HG03135 (cell line): ENCODE measurements at regions not wholly inside any gene's neighbourhood (a gene's known extent, or its start where the extent isn't known, plus 50 kb on each side); places are given as distances from the start of the nearest gene placed in this dataset.
"Not testable (repeated sequence)": the region's sequence is repeated elsewhere in the genome, so short reads cannot be mapped to it uniquely, and the experiment has no call there.

Source experiments
- ATAC-seq: cut with Tn5 transposase; IDR thresholded peaks from one replicate; pipeline ENCODE4 v1.9.1; 2021; ENCODE audit warnings: mild to moderate bottlenecking, moderate library complexity; ENCODE audit not compliant: unreplicated experiment

- ATAC-seq: not testable (repeated sequence)
Observed at GRCh38 chr7:63856466-63856865, 142.2 kb upstream of the ZNF722 start.

GRCh38 chr7:63867127-63867526 lies 131.5 kb upstream of the ZNF722 start:
- no peak for ATAC-seq

- ATAC-seq: not testable (repeated sequence)
Observed at GRCh38 chr7:63874242-63874641, 124.4 kb upstream of the ZNF722 start.

DNA sequence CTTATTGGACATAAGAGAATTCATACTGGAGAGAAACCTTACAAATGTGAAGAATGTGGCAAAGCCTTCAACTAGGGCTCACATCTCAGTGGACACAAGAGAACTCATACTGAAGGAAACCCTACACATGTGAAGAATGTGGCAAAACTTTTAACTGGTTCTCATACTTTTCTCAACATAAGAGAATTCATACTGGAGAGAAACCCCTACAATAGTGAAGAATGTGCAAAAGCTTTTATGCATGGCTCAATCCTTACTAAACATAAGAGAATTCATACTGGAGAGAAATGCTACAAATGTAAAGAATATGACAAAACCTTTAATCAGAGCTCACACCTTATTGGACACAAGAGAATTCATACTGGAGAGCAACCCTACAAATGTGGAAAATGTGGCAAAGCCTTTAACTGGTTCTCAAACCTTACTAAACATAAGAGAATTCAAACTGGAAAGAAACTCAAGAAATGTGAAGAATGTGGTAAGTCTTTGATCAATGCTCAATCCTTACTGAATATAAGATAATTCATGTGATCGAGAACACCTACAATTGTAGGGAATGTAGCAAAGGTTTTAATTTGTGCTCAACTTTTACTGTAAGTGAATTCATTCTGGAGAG lies 121.8 kb upstream of the ZNF722 start:
- no peak for ATAC-seq

- ATAC-seq: no peak
Observed at GRCh38 chr7:63887031-63887430, 111.6 kb upstream of the ZNF722 start.

DNA sequence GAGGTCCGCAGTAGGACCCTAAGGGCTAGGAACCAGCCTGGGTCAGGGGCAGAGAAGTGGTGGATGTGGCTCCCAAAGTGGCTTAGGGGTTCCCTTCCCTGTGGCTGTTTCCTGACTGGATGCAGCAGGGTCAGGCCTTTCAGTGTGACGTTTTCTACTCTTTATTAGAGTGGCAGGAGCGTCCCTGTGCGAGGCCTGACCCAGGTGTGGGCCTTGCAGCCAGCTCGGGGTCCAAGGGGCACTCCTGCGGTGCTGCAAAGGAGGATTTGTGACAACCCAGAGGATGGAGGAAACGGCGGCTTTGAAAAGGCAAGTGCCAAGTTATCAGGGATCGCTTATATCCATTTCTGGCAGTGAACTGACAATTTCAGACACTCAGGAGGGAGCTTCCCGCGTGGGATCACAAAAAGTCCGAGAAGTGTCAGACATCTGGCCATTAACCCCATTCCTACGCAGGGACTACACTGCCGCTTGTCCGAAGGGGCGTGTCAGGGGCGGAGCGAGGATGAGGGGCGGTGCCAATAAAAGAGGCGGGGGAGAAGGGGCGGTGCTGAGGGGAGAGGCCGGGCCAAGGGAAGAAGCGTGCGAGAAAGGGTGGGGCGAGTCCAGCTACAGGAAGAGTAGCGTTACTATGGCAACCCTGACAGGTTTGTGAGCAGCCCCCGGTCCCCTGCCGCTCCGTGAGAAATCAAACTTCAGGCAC lies 98.8 kb upstream of the ZNF722 start:
- ATAC-seq: no peak

GRCh38 chr7:63900394-63901203 lies 98.0 kb upstream of the ZNF722 start:
- ATAC-seq: no peak

- ATAC-seq: not testable (repeated sequence)
Observed at GRCh38 chr7:63901204-63901506, 97.5 kb upstream of the ZNF722 start.

- no peak for ATAC-seq
Observed at GRCh38 chr7:63918986-63919385, 79.7 kb upstream of the ZNF722 start.

- no peak for ATAC-seq
Observed at GRCh38 chr7:63925262-63925625, 73.4 kb upstream of the ZNF722 start.

DNA sequence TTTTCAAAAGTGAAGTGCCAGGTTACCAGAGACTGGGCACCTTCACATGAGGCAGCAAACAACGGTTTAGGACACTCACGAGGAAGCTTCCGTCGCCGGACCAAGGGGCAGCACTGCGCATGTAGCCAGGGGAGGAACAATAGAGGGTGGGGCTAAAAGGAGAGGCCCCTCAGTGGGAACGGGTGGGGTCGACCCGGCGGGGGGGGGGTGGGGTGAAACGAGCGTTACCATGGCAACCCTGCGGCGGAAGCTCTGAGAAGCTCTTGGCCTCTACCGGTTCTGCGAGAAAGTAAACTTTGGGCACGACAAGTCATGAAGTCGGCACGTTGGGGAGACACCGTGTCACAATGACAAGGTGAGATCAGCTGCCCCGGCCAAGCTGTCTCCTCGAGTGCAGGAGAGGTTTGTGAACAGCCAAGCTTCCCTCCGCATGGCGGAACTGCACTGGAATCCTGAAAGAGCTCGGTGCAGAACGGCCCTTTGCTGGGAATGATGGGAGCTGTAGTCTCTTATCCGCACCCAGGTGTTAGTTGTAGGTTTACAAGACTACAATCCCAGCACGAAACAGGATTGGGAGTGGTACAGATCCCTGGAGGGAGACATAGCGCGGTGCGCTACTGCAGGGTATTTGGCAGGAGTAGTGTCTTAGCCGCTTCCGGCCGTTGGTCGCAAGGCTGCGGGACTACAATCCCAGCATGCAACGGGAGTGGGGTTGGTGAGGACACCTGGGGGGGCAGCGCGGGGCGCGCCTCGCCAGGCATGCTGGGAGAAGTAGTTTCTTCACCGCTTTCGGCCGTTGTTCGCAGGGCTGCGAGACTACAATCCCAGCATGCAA lies 72.8 kb upstream of the ZNF722 start:
- ATAC-seq: peak; percentile 73

GRCh38 chr7:63927261-63927660 lies 71.4 kb upstream of the ZNF722 start:
- no peak for ATAC-seq

DNA sequence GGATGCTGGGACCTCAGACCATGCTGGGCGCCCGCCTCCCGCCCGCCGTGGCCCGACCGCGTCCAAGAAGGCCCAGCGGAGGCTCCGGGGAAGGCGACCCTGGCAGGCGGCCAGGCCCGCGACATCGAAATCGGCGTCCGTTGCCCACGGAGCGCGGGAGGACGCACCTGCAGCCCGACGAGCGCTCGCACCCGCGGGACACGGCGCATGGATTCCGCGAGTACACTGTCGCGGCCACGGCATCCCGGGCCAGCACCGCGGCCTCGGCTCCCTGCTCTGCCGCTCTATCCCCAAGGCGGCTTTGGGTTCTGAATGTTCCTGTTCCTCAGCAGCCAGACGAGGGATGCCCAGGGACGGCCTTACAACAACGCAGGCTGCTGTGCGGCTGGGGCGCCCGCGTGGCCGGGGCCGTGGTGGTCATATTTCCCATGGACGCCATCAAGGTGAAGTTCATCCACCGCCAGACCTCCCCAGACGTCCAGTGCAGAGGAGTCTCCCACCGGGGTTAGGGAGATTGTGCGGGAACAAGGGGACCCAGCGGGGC lies 67.5 kb upstream of the ZNF722 start:
- ATAC-seq: no peak

DNA sequence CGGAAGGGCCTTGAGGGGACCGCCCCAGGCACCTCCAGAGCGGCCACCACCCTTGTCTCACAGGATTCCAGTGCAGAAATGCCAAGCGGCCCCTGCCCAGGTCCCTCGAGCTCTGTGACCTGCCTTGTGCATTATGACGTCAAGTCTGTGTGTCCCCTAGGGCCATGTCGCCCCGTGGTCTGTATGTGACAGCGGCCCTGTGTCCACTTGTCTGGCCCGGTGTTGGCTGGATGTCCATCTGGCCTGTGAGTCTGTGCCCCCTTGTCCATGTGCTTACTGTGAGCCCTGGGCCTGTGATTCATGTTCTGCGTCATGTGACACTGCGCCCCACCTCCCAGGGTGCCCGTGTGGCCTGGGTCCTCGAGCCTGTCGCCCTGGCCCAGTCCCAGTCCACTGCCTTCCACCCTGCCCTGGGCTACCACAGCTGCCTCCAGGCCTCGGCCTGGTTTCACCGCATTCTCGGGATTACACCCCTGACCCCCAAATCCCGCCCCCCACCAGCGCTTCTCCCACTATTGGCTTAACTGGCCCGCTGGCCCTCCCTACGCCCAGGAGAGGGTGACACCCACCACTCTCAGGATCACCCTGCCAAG lies 66.6 kb upstream of the ZNF722 start:
- ATAC-seq: no peak
